ENCODE measurements at regions not wholly inside any gene's neighbourhood (a gene's known extent, or its start where the extent isn't known, plus 50 kb on each side); places are given as distances from the start of the nearest gene placed in this dataset.
"Not testable (repeated sequence)": the region's sequence is repeated elsewhere in the genome, so short reads cannot be mapped to it uniquely, and the experiment has no call there.

GRCh38 chr18:9050628-9051284 is 51.7 kb upstream of the NDUFV2 start:
- H3K27ac ChIP-seq; H3K4me3 ChIP-seq; H3K4me1 ChIP-seq (replicated peaks in 1 of 2); in situ Hi-C loops (cut with MboI; ENCODE audit: low pct_unique_long_range_greater_than_20kb in 2 of 9, low sequenced_read_pairs in 9 of 9, unreplicated experiment in 9 of 9); ATAC-seq (replicated peaks in 6 of 8): not testable (repeated sequence)
- 60 to 100% (median 100%) methylated on average over 1 of the region's 1 CpG; no CpG with 5 or more reads in 7 of the 10 experiments for WGBS, 10 experiments

All from motor neuron (in vitro differentiated cells).